Activated gamma-delta T cell treated with anti-CD3 and anti-CD28 coated beads, Interleukin-2, amount 50 U/mL, for 16 hours (primary cell): ENCODE measurements at regions not wholly inside any gene's neighbourhood (a gene's known extent, or its start where the extent isn't known, plus 50 kb on each side); places are given as distances from the start of the nearest gene placed in this dataset.
"Not testable (repeated sequence)": the region's sequence is repeated elsewhere in the genome, so short reads cannot be mapped to it uniquely, and the experiment has no call there.

ENCODE experiments used
- DNase-seq: peaks from one replicate; pipeline ENCODE4 v3.0.0-alpha.2; 2020; ENCODE audit warnings: low read depth

DNA sequence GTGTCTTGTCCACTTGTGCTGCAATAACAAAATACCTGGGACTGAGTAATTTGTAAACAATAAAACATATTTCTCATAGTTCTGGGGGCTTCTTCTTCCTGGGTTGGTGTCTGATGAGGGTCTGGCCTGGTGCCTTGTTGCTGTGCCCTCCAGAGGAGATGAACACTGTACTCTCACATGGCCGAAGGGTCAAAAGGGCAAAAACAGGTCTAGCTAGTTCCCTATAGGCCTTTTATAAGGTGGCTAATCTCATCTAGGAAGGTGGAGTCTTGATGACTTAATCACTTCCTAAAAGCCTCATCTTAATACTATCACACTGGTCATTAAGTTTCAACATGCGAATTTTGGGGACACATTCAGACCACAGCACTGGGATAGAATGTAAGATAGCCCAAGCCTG is 228.4 kb downstream of the TLE3 start:
- no peak for DNase-seq

DNA sequence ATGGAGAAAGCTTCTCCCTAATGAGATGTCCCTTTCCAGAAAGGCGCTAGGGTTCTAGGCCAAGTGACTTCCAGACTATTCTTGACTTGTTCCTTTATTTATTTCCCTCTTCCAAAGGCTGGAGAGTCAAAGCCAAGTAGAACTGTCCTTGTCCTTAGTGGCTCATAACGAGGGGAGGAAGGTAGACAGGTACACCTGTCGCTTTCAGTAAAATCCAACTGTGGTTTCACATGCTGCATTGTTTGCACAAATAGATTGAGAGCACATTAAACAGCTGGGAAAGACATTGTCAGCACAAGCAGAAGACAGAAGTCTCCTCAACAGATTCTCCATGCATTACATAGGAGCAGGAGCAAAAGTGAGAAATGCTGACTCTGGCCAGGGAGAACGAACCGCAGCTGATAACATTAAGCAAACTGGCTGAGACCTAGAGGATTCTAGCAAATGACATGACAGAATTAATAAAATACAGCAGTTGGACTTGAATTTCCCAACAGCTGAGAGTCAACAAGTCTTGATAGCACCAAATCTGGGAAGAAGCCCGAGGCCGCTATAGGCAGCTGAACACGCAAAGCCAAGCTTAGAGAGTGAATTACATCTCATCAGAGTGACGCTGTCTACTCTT is 227.7 kb downstream of the TLE3 start:
- DNase-seq: no peak

DNA sequence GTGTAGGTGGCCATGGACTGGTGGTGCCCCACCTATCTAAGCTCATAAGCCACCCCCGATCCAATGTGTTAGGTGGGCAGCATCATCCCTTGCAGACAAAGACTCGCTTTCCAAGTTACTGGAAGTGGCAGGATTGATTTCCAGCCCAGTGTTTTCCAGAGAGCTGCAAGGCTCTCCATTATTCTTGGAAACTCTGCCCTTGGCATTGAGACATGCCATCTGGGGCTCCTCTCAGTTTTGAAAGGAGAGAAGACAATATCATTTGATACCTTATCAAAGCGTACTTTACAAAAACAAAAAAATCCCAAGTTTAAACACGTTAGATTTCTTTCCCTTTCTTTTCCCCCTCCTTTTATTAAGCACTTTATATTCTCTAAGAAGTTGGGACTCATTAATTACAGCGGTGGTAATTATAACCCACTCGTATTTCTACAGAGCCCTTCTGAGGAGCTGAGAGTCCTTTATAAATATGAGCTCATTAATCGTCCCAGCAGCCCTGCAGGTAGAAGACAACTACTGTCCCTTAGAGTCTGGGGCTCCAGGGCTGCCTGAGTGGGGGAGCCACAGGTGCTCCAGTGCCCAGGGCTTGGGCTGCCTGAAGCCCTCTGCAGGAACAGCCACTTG is 226.1 kb downstream of the TLE3 start:
- DNase-seq: no peak

DNA sequence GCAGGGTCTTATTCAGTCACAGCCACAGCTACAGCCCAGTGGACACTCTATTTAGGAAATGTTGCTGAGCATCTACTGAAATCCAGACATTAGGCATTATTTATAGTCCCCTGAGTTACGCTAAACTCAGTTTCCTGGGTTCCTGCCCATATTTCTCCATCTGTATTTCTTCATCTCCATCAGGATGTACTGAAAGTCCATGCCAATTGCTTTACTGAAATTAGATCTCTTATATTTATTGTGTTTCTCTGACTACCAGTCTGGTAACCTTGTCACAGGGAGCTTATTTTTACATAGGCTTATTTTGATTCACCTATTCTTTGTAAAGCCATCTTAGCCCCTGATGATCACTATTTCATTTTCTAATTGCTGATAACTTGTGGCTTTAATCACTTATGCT is 223.9 kb downstream of the TLE3 start:
- DNase-seq: no peak

DNA sequence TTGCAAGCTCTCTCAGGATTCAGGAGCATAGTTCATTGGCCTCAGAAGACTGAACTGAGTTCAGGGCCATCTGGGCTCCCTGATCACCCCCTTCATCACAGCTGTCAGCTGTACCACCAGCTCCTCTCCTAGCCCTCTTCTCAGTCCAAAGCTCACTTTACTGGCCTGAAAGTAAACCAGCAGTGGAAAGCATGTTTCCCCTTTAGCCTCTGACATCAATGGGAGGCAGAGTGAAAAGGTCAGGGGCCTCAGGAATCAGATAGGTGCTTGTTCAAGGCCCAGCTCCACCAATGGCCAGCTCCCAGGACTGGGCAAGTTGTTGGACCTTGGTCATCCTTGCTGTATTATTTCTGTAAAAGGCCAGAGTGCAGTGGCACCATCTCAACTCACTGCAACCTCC is 223.4 kb downstream of the TLE3 start:
- no peak for DNase-seq

DNA sequence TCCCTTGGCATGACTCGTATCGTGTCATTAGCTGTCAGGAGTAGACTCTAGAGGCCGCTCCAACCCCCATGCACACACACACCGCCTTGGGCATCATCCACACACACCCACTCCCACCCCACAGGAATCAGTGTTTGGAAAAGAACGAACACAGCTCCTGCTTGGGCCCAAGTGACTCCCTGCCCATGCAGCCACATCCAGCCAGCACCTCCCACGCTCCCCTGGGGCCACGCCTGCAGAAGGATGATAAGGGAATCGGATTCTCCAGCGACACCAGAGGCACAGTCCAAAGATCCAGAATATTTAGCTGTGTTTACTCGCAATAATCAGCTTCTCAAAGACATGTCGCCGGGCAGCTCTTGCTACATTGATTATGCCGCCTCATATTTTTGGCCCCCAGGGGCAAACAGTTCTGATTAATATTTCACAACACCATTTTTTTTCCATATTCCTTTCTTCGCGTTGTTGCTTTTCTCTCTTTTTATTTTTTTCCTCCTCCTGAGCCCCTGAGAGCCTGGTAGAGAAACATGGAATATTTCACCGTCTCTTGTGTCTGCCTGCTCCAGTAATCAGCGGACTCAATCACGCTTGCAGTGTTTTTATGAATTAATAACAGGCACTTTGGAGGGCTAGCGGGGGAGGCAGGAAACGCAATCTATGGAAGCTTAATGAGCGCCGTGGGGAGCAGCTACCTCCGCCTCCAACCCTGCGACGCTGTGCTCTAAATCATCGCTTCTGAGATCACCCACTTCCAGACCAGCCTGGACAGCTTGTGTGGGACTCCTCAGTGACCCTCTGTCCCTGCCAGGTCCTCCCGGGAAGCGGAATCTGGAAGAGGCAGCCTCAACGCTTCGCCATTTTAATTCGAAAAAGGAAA is 221.4 kb downstream of the TLE3 start:
- no peak for DNase-seq

DNA sequence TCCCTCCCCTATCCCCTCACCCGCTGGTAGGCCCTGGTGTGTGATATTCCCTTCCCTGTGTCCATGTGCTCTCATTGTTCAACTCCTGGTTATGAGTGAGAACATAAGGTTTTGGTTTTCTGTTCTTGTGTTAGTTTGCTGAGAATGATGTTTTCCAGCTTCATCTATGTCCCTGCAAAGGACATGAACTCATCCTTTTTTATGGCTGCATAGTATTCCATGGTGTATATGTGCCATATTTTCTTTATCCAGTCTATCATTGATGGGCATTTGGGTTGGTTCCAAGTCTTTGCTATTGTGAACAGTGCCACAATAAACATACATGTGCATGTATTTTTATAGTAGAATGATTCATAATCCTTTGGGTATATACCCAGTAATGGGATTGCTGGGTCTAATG is 217.8 kb downstream of the TLE3 start:
- not testable (repeated sequence) for DNase-seq

DNA sequence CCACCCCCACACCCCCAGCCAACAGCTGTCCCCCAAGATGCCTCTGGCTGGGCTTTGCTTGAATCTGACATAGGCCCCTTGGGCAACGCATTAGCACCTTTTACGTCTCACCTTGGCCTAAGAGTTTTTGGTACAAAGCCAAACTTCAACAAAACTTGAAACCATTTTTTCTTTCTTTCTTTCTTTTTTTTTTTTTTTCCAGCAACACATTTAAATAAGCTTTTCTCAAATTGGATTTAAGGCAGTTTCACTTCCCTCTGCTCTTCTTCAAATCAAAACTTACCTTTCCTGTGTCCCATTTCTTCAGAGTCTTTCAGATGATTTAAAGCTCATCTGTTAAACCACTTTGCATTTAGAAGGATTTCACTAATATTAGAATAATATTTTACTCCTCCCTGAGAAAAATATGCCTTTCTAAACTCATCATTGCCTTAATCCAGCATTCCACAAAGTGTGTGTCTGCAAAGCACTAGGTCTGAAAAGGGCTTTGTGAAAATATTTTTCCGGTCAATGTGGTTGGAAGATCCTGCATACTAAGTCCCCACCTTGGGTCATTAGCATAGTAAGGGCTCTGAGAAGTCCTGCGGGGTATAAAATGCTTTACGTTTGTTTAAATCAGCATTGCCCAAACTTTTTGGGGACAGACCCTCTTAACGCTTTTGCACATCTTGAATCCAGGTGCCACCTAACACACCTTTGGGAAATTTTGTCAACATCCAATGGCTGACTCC is 217.0 kb downstream of the TLE3 start:
- DNase-seq: no peak

DNA sequence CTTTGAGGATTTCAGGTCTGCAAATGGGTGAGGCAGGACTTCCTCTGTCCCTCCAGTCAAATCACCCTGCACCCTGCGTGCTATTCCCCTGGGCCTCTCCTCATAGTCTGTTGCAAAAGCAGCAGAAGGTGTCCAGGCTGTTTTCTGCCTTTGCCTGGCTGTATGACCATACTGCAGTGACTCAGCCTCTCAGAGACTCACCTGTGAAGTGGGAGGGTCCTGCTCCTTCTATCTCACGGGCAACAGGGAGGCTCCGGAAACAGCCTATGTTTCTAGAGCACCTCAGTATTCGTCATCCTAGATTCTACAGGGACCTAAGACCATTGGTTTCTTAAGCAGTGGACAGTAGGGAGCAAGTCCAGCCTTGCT is 216.4 kb downstream of the TLE3 start:
- DNase-seq: no peak

DNA sequence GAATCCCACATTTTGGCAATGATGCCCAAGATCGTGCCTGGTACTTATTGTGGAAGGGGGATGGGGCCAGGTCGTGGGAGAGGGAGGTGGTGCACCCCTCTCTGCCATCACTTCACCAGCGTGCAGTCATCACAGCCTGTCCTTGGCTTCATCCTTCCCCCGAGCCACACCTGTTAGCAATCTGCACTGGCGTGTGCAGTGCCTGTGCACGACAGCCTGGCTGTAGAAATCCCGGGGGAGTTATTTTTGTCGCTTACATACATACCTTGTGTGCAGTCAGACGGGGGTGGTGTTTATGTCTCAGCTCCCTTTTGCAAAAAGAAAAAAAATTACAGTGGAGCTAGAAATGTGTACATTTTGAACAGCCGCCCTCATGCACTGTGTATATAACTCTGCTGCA is 216.0 kb downstream of the TLE3 start:
- DNase-seq: no peak

DNA sequence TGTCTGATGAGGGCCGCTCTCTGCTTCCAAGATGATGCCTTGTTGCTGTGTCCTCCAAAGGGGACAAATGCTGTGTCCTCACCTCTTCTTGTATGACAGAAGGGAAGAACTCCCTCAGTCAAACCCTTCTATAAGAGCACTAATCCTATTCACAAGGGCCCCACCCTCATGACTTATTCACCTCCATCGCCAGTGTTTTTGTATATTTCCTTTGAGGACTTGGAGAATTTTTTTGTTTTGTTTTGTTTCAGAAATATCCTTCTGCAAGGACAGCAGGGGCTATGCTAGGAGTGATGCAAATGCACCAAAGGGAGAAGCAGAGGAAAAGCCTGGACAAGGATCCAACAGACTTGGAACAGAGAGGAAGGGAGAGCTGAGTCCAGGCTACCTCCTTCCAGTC is 214.4 kb downstream of the TLE3 start:
- no peak for DNase-seq

DNA sequence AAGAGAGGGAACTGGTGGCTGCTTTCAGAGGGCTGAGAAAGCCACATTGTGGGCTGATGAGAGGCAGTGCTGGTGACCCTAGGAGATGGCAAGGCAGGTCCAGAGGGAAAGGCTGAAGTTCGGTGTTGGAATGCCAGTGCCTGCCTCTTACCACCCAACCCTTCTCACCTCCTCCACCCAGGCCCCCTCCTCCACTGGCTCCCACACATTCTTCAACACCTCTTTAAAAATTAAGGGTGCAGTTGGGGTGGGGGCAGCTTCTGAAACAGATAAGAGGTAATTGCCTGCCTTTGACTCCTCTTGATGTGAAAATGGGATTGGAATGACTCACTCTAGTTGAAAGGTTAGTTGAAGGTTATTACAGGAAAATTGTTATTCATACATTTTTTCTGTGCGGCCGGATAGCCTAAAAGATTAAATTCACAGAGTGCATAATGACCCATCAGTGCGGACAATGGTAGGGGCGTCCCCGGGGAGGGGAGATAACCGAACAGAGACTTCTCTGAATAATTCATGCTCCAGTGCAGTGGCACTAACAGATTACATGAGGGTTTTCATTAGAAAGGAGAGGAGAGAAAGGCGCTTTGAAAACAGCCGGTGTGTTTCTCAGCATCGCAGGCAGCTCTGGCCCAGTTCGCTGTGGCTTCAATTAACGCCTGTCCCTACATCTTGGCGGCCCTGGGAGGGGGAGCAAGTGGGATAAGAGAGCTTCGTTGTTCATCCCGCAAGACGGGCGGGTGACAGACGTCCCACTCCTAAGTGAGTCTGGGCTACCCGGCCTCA is 212.4 kb downstream of the TLE3 start:
- DNase-seq: no peak

DNA sequence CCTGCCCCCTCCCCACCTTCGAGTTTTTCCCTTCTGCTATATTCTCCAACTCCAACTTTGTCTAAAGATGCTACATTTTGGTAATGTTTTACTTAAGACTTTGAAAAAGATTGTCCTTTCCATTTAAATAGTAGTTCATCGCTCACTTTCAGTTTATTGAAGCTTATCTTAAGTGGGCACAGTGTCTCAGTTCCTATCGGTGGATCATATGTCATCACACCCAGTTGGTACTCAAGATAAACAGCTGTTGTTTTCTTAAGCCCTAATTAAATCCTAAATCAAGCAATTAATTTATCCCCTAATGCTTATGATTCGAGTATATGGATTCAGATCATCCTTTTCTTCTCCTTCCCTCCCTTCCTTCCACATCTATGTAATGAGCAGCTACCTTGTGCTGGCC is 210.7 kb downstream of the TLE3 start:
- DNase-seq: no peak

DNA sequence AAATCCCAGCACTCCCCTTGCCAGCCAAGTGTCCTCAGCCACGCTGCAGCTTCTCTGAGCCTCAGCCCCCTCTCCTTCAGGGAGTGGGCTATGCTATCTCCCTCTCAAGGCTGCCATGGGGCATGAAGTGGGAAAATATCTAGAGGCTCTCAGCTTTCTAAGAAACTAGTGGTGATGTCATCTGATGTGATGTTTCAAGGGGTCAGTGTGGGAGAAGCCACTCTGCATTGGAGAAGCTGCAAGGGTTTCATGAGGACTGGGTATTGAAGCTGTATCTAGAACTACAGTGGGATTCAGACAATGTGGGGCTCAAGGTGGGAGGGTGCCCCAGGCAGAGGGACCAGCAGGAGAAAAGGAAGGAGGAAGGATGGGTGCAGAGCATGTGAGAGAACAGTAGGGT is 210.2 kb downstream of the TLE3 start:
- no peak for DNase-seq

DNA sequence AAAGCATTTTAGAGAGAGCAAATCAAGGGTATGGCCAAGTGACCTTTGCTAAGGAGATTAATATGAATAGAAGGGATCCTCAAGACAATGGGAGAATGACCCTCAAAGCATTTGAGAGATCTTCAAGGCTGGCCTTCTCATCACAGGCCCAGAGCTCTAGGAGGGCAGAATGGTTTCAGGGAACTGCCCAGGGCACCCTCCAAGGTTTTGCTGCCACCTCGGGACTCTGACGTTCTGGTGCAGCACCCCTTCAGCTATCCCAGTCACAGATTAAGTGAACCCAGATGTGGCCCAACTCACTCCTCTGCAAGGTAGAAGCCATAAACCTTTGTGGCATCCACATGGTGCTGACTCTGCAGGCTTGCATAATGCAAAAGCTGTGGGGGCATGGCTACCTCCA is 209.3 kb downstream of the TLE3 start:
- DNase-seq: no peak

DNA sequence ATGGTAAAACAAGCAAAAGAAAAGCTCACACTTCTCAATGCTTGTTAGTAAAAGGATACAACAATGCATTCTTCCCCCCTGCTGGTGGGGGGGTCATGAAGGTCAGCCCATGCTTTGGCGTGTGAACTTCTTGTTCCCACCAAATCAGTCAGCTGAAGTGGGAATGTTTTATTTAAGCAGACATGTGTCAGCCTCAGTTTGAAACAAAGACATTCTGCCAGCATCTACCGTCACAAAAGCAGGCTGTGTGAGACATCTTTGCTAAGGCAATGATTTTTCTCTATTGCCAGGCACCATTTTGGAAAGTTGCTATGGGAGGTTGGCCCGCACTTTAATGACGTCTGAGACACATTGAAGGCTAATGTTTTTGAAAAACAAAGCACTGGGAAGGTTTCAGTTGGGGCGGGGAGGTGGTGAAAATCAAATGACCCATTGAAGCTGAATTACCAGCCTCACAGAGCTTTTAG is 206.6 kb downstream of the TLE3 start:
- DNase-seq: no peak

DNA sequence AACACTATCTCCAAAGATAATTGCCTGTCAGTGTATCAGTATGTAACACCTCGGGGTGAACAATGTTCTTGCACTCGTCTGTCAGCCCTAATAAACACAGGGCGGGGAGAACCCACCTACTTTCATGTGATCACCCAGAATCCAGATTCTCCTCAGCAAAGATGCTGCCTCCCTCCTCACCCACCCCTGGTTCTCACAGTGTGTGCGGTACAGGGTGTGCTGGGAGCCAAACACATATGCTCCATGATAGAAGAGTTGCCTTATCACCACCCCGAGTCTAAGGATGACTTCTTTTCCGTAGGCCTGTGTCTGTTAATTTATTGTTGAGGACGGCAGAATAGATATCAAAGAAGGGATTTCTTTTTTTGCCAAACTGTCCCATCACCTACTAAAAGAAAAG is 206.1 kb downstream of the TLE3 start:
- no peak for DNase-seq

DNA sequence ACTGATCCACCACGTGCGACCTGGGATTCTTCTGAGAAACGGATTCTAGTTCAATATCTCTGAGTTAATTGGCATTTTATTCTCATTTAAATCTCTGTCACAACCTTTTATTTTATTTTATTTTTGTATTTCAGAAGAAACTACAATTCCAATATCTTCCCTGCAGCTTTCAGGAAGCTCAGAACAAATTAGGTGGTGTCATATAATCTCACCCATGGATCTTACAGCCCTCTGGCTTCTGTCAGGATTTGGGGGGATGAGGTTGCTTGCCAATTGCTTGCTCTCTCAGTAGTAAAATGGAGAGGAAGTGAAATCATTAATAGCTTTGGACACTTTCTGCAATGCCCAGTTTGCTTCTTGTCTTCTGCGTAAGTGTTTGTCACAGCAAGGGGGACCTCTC is 205.4 kb downstream of the TLE3 start:
- DNase-seq: no peak

DNA sequence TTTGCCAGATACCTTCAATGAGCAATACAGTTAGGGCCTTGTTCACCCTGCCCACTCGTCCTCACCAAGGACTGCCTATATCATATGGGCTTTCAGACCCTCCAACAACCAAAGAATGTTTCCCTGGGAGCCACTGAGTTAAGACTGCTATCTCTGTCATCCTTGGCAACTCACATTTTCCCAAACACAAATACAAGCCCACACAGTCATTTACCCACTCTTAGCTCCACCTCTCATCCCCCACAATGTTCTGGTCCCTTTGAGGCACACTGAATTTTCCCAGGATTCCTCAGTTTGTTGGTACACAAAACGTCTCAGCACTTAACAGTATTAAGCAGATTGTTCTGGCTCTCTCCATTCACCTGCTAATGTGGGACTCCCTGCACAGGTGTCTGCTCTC is 204.6 kb downstream of the TLE3 start:
- DNase-seq: no peak

DNA sequence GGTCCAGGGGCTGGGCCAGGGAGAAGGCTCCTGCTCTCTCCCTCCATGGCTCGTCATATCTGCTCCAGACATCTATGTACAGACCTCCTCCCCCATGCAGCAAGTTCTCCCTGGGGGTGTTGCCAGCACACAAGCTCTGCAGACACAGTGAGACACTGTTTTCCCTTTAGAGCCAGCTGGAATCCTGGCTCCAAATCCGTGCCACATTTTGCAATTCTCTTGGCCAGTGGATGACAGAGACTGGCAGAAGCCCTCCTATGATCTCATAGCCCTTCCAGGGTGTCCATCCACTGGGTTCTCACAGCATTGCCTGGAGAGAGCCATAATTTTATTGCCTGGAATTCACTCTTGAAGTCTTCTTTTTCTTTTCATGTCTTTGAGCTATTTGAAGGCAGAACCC is 203.9 kb downstream of the TLE3 start:
- no peak for DNase-seq

DNA sequence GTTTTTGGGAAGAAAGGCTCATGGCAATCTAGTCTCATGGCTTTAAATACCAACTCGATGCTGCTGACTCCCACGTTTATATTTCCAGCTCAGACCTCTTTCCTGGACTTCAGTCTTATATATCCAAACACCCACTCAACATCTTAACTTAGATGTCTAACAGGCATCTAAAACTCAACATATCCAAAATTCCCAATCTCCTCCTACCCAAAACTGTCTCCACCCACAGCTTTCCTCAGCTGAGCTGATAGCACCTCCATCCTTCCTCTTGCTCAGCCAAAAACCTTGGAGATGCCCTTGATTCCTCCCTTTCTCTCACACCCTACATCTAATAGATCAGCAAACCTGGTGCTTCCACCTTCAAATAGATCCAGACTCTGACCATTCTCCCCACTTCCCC is 202.5 kb downstream of the TLE3 start:
- DNase-seq: no peak

DNA sequence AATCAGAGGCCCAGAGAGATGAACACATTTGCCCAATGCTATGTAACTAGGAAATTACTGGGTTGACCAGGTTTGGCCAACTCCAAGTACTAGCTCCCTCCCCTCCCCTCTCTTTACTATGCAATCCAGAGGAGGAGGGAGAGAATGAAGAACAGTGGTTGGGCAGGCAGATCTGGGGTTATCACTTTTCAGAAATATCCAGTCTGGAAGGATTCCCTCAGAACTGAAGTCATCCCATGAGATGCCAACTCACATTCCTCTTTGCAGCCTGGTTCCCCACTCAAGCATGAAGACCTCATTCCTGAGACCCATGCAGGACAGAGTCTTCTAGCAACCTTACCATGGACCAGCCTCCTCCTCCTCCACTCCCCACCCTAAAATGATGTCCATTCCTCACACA is 201.1 kb downstream of the TLE3 start:
- no peak for DNase-seq
